ENCODE measurements at regions not wholly inside any gene's neighbourhood (a gene's known extent, or its start where the extent isn't known, plus 50 kb on each side); places are given as distances from the start of the nearest gene placed in this dataset.

GRCh38 chr6:105850261-105851112, 235.6 kb upstream of the PRDM1 start:
- intact Hi-C loops (cut with DNase I), result no loop called here
- Histone ChIP-seq H3K36me3 (ENCODE audit: control insufficient read depth in 1 of 2, insufficient read depth in 2 of 2, low read length in 1 of 2) (no peaks in the 10 kb centered on the region), H3K27me3 (ENCODE audit: control insufficient read depth in 1 of 2, insufficient read depth in 2 of 2, low read length in 1 of 2) (no peaks in the 10 kb centered on the region), H3K4me1 (ENCODE audit: control insufficient read depth in 1 of 2, insufficient read depth in 2 of 2, low read length in 2 of 2) (no peaks in the 10 kb centered on the region), H3K9me3 (ENCODE audit: control insufficient read depth, low read length) (no peaks in the 10 kb centered on the region), H3K4me3 (ENCODE audit: low read length in 2 of 2) (no peak overlapping the region), H3K27ac (ENCODE audit: low read depth in 1 of 2, low read length in 2 of 2) (no peak overlapping the region)
- WGBS, 2 donors, result 89 to 90% methylated on average over 11 of the region's 11 CpGs
- ATAC-seq (ENCODE audit: low FRiP score) (no peak), DNase-seq (no peak)

GRCh38 chr6:105849746-105850145, 236.4 kb upstream of the PRDM1 start:
- Histone ChIP-seq H3K9me3 (ENCODE audit: control insufficient read depth, low read length) (no peaks in the 10 kb centered on the region), H3K4me3 (ENCODE audit: low read length in 2 of 2) (no peak overlapping the region), H3K27me3 (ENCODE audit: control insufficient read depth in 1 of 2, insufficient read depth in 2 of 2, low read length in 1 of 2) (no peaks in the 10 kb centered on the region), H3K27ac (ENCODE audit: low read depth in 1 of 2, low read length in 2 of 2) (no peak overlapping the region), H3K4me1 (ENCODE audit: control insufficient read depth in 1 of 2, insufficient read depth in 2 of 2, low read length in 2 of 2) (no peaks in the 10 kb centered on the region), H3K36me3 (ENCODE audit: control insufficient read depth in 1 of 2, insufficient read depth in 2 of 2, low read length in 1 of 2) (no peaks in the 10 kb centered on the region)
- DNase-seq (no peak), ATAC-seq (ENCODE audit: low FRiP score) (no peak)
- WGBS, 2 donors, result 79 to 83% methylated on average over 6 of the region's 6 CpGs
- intact Hi-C loops (cut with DNase I), result no loop called here

DNA sequence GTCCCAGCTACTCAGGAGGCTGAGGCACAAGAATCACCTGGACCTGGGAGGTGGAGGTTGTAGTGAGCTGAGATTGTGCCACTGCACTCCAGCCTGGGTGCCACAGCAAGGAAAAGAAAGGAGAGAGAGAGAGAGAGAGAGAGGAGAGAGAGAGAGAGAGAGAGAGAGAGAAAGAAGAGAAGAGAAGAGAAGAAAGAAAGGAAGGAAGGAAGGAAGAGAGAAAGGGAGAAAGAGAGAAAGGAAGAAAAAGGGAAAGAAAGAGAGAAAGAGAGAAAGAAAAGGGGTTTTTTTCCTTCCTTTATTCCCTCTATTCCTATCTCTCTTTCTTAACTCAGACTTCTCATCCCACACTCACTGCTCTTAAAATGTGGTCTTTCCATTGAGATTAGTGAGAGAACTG, 238.7 kb upstream of the PRDM1 start:
- Histone ChIP-seq H3K4me1 (ENCODE audit: control insufficient read depth in 1 of 2, insufficient read depth in 2 of 2, low read length in 2 of 2) (no peaks in the 10 kb centered on the region), H3K9me3 (ENCODE audit: control insufficient read depth, low read length) (no peaks in the 10 kb centered on the region), H3K36me3 (ENCODE audit: control insufficient read depth in 1 of 2, insufficient read depth in 2 of 2, low read length in 1 of 2) (no peaks in the 10 kb centered on the region), H3K27ac (ENCODE audit: low read depth in 1 of 2, low read length in 2 of 2) (no peak overlapping the region), H3K27me3 (ENCODE audit: control insufficient read depth in 1 of 2, insufficient read depth in 2 of 2, low read length in 1 of 2) (no peaks in the 10 kb centered on the region), H3K4me3 (ENCODE audit: low read length in 2 of 2) (no peak overlapping the region)
- DNase-seq, result no peak
- intact Hi-C loops (cut with DNase I), result no loop called here
- ATAC-seq (ENCODE audit: low FRiP score), result no peak

GRCh38 chr6:105844275-105844883, 241.8 kb upstream of the PRDM1 start:
- intact Hi-C loops (cut with DNase I), result no loop called here
- Histone ChIP-seq H3K4me3 (ENCODE audit: low read length in 2 of 2) (no peak overlapping the region), H3K27me3 (ENCODE audit: control insufficient read depth in 1 of 2, insufficient read depth in 2 of 2, low read length in 1 of 2) (no peaks in the 10 kb centered on the region), H3K4me1 (ENCODE audit: control insufficient read depth in 1 of 2, insufficient read depth in 2 of 2, low read length in 2 of 2) (no peaks in the 10 kb centered on the region), H3K9me3 (ENCODE audit: control insufficient read depth, low read length) (no peaks in the 10 kb centered on the region), H3K36me3 (ENCODE audit: control insufficient read depth in 1 of 2, insufficient read depth in 2 of 2, low read length in 1 of 2) (no peaks in the 10 kb centered on the region), H3K27ac (ENCODE audit: low read depth in 1 of 2, low read length in 2 of 2) (no peak overlapping the region)
- DNase-seq (peak in 1 of 2 donors; percentile 67), ATAC-seq (ENCODE audit: low FRiP score) (no peak)
- 18 to 23% methylated on average over 7 of the region's 7 CpGs for WGBS, 2 donors

DNA sequence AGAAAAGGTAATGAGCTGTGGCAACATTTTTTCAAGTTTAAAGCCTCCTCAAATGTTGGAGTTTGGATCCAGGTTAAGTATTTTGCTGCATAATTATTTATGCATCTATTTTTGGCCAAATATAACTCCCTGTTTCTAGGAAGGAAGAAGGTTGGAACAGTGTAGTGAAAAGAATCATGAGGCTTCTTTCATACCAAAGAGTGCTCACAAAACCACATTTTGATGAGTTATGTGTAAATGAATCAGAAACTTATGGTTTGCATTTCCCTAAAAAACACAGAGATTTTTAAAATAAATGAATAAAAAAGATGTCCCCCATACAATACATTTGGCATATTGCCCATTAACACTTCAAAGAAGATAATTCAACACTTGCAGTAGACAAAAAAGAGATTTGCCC, 246.9 kb upstream of the PRDM1 start:
- intact Hi-C loops (cut with DNase I), result no loop called here
- ATAC-seq (ENCODE audit: low FRiP score) (no peak), DNase-seq (no peak)
- Histone ChIP-seq H3K4me3 (ENCODE audit: low read length in 2 of 2) (no peak overlapping the region), H3K4me1 (ENCODE audit: control insufficient read depth in 1 of 2, insufficient read depth in 2 of 2, low read length in 2 of 2) (no peaks in the 10 kb centered on the region), H3K27ac (ENCODE audit: low read depth in 1 of 2, low read length in 2 of 2) (no peak overlapping the region), H3K27me3 (ENCODE audit: control insufficient read depth in 1 of 2, insufficient read depth in 2 of 2, low read length in 1 of 2) (no peaks in the 10 kb centered on the region), H3K36me3 (ENCODE audit: control insufficient read depth in 1 of 2, insufficient read depth in 2 of 2, low read length in 1 of 2) (no peaks in the 10 kb centered on the region), H3K9me3 (ENCODE audit: control insufficient read depth, low read length) (no peaks in the 10 kb centered on the region)

DNA sequence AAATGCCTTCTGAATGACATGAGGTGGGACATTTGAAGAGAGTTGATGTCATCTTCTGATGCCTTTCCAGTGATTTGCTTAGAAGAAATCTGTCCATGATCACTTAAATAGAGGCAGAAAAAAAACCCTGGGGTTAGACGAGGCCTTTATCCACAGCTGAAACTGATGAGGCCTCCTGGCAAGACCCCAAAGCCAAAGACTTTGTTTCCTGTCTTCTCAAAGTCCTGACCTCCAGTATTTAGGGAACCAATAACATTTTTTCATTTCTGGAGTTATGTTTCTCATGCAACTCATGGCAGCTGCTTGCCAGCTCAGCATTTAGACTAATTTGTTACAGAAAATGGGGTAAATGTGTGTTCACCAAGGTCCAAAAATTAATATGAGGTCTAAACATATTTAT, 248.0 kb upstream of the PRDM1 start:
- Histone ChIP-seq H3K36me3 (ENCODE audit: control insufficient read depth in 1 of 2, insufficient read depth in 2 of 2, low read length in 1 of 2) (no peaks in the 10 kb centered on the region), H3K4me3 (ENCODE audit: low read length in 2 of 2) (no peak overlapping the region), H3K9me3 (ENCODE audit: control insufficient read depth, low read length) (no peaks in the 10 kb centered on the region), H3K27ac (ENCODE audit: low read depth in 1 of 2, low read length in 2 of 2) (no peak overlapping the region), H3K27me3 (ENCODE audit: control insufficient read depth in 1 of 2, insufficient read depth in 2 of 2, low read length in 1 of 2) (no peaks in the 10 kb centered on the region), H3K4me1 (ENCODE audit: control insufficient read depth in 1 of 2, insufficient read depth in 2 of 2, low read length in 2 of 2) (no peaks in the 10 kb centered on the region)
- intact Hi-C loops (cut with DNase I), result no loop called here
- 16 to 19% methylated on average over 1 of the region's 1 CpG for WGBS, 2 donors
- ATAC-seq (ENCODE audit: low FRiP score) (no peak), DNase-seq (no peak)

GRCh38 chr6:105836889-105837288, 249.2 kb upstream of the PRDM1 start:
- intact Hi-C loops (cut with DNase I), result no loop called here
- no peak for ATAC-seq (ENCODE audit: low FRiP score)

GRCh38 chr6:105836379-105836778, 249.8 kb upstream of the PRDM1 start:
- 90 to 96% methylated on average over 5 of the region's 5 CpGs for WGBS, 2 donors

More at GRCh38 chr6:105836889-105837288, 249.2 kb upstream of the PRDM1 start:
- Histone ChIP-seq H3K4me3 (ENCODE audit: low read length in 2 of 2) (no peak overlapping the region), H3K27ac (ENCODE audit: low read depth in 1 of 2, low read length in 2 of 2) (no peak overlapping the region), H3K27me3 (ENCODE audit: control insufficient read depth in 1 of 2, insufficient read depth in 2 of 2, low read length in 1 of 2) (no peaks in the 10 kb centered on the region), H3K36me3 (ENCODE audit: control insufficient read depth in 1 of 2, insufficient read depth in 2 of 2, low read length in 1 of 2) (no peaks in the 10 kb centered on the region), H3K4me1 (ENCODE audit: control insufficient read depth in 1 of 2, insufficient read depth in 2 of 2, low read length in 2 of 2) (no peaks in the 10 kb centered on the region), H3K9me3 (ENCODE audit: control insufficient read depth, low read length) (no peaks in the 10 kb centered on the region)
- WGBS, 2 donors, result 66 to 67% methylated on average over 5 of the region's 5 CpGs
- no peak for DNase-seq

GRCh38 chr6:105835373-105835772, 250.8 kb upstream of the PRDM1 start:
- no peak overlapping the region for H3K27ac ChIP-seq (ENCODE audit: low read depth in 1 of 2, low read length in 2 of 2)
- ATAC-seq (ENCODE audit: low FRiP score) (no peak), DNase-seq (no peak)
- intact Hi-C loops (cut with DNase I), result no loop called here
- H3K36me3 ChIP-seq (ENCODE audit: control insufficient read depth in 1 of 2, insufficient read depth in 2 of 2, low read length in 1 of 2), result no peaks in the 10 kb centered on the region
- H3K4me1 ChIP-seq (ENCODE audit: control insufficient read depth in 1 of 2, insufficient read depth in 2 of 2, low read length in 2 of 2), result no peaks in the 10 kb centered on the region
- H3K9me3 ChIP-seq (ENCODE audit: control insufficient read depth, low read length), result no peaks in the 10 kb centered on the region
- WGBS, 2 donors, result 67 to 71% methylated on average over 6 of the region's 6 CpGs
- H3K27me3 ChIP-seq (ENCODE audit: control insufficient read depth in 1 of 2, insufficient read depth in 2 of 2, low read length in 1 of 2), result no peaks in the 10 kb centered on the region
- H3K4me3 ChIP-seq (ENCODE audit: low read length in 2 of 2), result no peak overlapping the region

More at GRCh38 chr6:105836379-105836778, 249.8 kb upstream of the PRDM1 start:
- Histone ChIP-seq H3K27me3 (ENCODE audit: control insufficient read depth in 1 of 2, insufficient read depth in 2 of 2, low read length in 1 of 2) (no peaks in the 10 kb centered on the region), H3K9me3 (ENCODE audit: control insufficient read depth, low read length) (no peaks in the 10 kb centered on the region), H3K27ac (ENCODE audit: low read depth in 1 of 2, low read length in 2 of 2) (no peak overlapping the region), H3K4me3 (ENCODE audit: low read length in 2 of 2) (no peak overlapping the region), H3K4me1 (ENCODE audit: control insufficient read depth in 1 of 2, insufficient read depth in 2 of 2, low read length in 2 of 2) (no peaks in the 10 kb centered on the region), H3K36me3 (ENCODE audit: control insufficient read depth in 1 of 2, insufficient read depth in 2 of 2, low read length in 1 of 2) (no peaks in the 10 kb centered on the region)
- ATAC-seq (ENCODE audit: low FRiP score) (no peak), DNase-seq (no peak)
- intact Hi-C loops (cut with DNase I), result no loop called here

Data from aorta (tissue), 5 donors.